ENCODE measurements at regions not wholly inside any gene's neighbourhood (a gene's known extent, or its start where the extent isn't known, plus 50 kb on each side); places are given as distances from the start of the nearest gene placed in this dataset.
"Not testable (repeated sequence)": the region's sequence is repeated elsewhere in the genome, so short reads cannot be mapped to it uniquely, and the experiment has no call there.

- no peak for DNase-seq (ENCODE audit: low spot score)
- intact Hi-C loops (cut with DNase I) = no loop called here
Observed at GRCh38 chr6:67870321-67870720, 764.8 kb upstream of the ADGRB3 start.

DNA sequence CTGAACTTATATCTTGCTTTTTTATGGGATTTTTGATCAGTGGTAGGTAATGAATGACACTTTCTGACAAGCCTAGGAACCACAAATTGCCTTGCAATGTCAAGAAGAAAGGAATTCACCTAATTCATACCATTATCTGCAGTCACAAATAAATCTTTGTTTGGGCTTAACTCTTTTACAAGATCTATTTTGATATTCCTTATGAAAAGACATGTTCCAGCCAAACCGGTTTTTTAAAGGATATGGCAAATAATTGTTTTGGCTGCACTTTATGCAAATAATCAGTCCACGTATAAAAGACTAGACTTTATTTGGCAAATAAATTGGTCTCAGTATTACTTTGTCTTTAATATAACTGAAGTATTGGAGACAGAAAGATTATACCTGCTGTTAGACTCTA lies 771.7 kb upstream of the ADGRB3 start:
- intact Hi-C loops (cut with DNase I) = no loop called here
- no peak for DNase-seq (ENCODE audit: low spot score)

DNA sequence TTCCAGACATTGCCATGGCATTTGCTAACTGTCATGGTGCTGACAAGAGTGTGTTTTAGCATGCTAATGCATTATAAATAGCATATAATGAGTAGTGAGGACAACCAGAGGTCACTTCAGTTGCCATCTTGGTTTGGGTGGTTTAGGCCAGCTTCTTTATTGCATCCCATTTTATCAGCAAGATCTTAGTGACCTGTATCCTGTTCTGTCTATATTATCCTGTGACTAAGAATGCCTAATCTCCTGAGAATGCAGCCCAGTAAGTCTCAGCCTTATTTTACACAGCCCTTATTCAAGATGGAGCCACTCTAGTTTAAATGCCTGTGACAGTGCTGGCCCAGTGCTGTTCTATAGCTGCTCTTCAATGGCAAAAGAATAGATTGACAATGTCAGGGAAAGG lies 781.0 kb upstream of the ADGRB3 start:
- no peak for DNase-seq (ENCODE audit: low spot score)
- intact Hi-C loops (cut with DNase I) = no loop called here

- intact Hi-C loops (cut with DNase I) = no loop called here
- DNase-seq (ENCODE audit: low spot score) = no peak
Observed at GRCh38 chr6:67839818-67840217, 795.3 kb upstream of the ADGRB3 start.

DNA sequence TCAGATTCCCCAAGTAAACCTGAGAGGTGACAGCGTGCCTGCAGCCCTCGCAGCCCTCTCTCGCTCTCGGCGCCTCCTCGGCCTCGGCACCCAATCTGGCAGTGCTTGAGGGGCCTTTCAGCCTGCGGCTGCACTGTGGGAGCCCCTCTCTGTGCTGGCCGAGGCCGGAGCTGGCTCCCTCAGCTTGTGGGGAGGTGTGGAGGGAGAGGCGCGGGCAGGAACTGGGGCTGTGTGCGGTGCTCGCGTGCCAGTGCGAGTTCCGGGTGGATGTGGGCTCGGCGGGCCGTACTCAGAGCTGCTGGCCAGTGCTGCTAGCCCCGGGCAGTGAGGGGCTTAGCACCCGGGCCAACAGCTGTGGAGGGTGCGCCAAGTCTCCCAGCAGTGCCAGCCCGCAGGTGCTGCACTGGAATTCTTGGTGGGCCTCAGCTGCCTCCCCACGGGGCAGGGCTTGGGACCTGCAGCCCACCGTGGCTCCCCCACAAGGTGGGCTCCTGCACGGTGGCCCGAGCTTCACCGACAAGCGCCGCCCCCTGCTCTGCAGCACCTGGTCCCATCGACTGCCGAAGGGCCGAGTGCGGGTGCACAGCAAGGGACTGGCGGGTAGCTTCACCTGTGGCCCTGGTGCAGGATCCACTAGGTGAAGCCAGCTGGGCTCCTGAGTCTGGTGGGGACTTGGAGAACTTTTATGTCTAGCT lies 809.7 kb upstream of the ADGRB3 start:
- no peak for DNase-seq (ENCODE audit: low spot score)
- intact Hi-C loops (cut with DNase I) = no loop called here

DNA sequence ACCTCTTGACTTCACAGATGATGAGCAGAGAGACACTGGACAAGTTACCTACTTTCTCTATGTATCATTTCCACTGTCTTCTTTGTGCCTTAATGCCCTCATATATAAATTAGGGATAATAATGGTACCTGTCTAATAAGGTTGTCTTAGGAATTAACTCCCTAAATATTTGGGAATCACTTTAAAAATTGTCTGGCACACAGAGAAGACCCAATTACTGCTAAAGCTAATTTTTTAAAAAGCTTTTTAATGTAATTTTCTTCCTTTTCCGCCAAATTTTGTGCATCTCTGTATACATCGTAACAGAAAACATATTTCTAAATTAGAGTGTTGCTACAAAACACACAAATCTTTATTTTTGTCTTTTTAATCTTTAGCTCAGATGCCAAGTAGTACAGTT lies 816.8 kb upstream of the ADGRB3 start:
- intact Hi-C loops (cut with DNase I) = no loop called here
- no peak for DNase-seq (ENCODE audit: low spot score)

DNA sequence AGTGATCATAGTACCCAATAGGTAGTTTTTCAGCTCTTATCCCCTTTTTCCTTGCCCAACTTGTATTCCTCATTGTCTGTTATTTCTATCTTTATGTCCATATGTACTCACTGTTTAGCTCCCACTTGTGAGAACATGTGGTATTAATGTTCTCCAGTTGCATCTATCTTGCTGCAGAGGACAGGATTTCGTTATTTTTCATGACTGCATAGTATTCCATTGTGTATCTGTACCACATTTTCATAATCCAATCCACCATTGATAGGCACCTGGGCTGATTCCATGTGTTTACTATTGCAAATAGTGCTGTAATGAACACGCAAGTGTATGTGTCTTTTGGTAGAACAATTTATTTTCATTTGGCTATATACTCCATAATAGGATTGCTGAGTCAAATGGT lies 819.5 kb upstream of the ADGRB3 start:
- no peak for DNase-seq (ENCODE audit: low spot score)
- intact Hi-C loops (cut with DNase I) = no loop called here

DNA sequence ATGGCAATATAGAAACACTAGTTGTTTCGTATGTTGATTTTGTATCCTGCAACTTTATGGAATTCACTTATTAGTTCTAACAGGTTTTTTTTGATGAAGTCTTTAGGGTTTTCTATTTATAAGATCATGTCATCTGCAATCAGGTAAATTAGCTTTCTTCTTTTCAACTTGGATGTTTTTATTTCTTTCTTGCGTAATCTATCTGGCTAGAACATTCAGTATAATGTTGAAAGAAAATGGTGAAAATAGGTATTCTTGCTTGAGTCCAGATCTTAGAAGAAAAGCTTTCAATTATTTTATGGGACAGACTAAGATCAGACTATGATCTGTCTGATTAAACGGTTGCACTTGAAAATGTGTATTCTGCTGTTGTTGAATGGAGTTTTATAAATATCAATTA lies 820.8 kb upstream of the ADGRB3 start:
- intact Hi-C loops (cut with DNase I) = no loop called here
- DNase-seq (ENCODE audit: low spot score) = no peak

- intact Hi-C loops (cut with DNase I) = no loop called here
- no peak for DNase-seq (ENCODE audit: low spot score)
Observed at GRCh38 chr6:67812693-67813092, 822.4 kb upstream of the ADGRB3 start.

DNA sequence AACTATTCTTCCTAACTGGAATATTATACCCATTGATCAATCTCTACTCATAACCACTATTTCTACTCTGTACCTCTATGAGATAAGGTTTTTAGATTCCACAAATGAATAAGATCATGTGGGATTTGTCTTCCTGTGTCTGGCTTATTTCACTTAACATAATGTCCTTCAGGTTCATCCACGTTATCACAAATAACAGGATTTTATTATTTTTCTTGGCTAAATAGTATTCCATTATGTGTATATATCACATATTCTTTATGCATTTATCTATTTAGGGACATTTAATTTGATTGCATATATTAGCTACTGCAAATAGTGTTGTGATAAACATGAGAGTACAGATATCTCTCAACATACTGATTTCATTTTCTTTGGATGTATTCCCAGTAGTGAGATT lies 823.0 kb upstream of the ADGRB3 start:
- no peak for DNase-seq (ENCODE audit: low spot score)
- intact Hi-C loops (cut with DNase I) = no loop called here

- intact Hi-C loops (cut with DNase I) = no loop called here
- DNase-seq (ENCODE audit: low spot score) = no peak
Observed at GRCh38 chr6:67811239-67812037, 823.6 kb upstream of the ADGRB3 start.

DNA sequence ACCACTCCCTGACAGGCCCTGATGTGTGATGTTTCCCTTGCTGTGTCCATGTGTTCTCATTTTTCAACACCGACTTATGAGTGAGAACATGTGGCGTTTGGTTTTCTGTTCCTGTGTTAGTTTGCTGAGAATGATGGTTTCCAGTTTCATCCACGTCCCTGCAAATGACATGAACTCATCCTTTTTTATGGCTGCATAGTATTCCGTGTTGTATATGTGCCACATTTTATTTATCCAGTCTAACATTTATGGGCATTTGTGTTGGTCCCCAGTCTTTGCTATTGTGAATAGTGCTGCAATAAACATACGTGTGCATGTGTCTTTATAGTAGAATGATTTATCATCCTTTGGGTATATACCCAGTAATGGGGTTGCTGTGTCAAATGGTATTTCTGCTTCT lies 830.3 kb upstream of the ADGRB3 start:
- intact Hi-C loops (cut with DNase I); DNase-seq (ENCODE audit: low spot score): not testable (repeated sequence)

DNA sequence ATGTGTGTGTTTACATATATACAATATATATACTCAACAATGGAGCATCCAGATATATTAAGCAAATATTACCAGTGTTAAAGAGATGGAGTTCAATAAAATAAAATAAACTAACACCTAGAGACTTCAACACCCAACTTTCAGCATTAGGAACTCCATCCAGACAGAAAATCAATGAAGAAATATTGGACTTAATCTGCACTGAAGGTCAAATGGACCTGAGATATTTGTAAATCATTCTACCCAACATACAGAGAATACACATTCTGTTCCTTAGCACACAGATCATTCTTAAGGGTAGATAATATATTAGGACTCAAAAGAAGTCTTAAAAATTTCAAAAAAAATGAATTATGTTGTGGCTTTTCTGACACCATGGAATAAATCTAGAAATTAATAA lies 832.3 kb upstream of the ADGRB3 start:
- intact Hi-C loops (cut with DNase I) = no loop called here
- DNase-seq (ENCODE audit: low spot score) = no peak

GRCh38 chr6:67792996-67793395 lies 842.1 kb upstream of the ADGRB3 start:
- no peak for DNase-seq (ENCODE audit: low spot score)
- intact Hi-C loops (cut with DNase I) = no loop called here

DNA sequence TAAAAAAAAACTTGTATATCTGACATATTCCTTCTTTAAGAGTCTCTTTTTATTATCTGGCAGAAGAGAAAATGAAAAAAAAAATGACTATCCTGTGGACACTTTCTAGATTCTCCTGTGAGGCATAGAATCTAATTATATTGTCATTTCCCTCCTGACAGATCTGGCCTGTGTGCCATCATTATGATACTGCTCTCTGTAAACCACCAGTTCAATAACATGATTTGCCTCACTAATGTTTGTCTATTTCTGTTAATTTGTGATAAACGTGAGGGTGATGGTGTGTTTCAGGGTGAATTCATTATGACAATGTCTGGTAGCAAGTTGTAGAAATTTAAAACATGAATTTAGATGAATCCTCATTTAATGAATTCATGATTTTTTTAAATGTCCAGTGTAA lies 844.5 kb upstream of the ADGRB3 start:
- intact Hi-C loops (cut with DNase I) = no loop called here
- no peak for DNase-seq (ENCODE audit: low spot score)

DNA sequence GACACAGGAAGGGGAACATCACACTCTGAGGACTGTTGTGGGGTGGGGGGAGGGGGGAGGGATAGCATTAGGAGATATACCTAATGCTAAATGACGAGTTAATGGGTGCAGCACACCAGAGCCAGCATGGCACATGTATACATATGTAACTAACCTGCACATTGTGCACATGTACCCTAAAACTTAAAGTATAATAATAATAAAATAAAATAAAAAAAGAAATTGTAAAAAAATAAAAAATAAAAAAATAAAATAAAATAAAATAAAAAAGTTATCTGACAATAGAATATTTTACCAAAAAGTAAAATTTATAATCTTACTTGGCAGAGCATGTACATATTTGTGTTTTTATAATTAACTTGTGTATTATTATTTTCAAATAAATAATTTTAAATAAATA lies 848.0 kb upstream of the ADGRB3 start:
- intact Hi-C loops (cut with DNase I) = not testable (repeated sequence)

GRCh38 chr6:67779876-67780275 lies 855.2 kb upstream of the ADGRB3 start:
- no peak for DNase-seq (ENCODE audit: low spot score)
- intact Hi-C loops (cut with DNase I) = no loop called here

More for the DNA sequence above, 848.0 kb upstream of the ADGRB3 start:
- not testable (repeated sequence) for DNase-seq (ENCODE audit: low spot score)

DNA sequence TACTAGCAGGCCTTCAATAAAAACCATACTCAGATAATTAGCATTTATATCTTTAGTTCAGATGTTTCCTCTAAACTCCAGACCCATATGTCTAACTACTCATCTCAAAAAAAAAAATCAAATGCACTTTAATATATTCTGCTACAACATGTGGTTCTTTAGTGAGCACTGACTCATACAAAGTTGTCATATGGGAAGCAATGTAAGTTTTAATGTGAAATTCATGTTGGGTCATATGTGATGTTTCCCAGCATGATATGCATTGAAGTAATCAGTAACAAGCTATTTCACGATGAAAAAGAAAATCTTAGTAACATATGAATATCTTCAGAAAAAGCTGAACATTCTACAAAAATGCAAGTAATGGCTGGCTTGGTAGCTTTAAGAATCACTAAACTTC lies 859.7 kb upstream of the ADGRB3 start:
- DNase-seq (ENCODE audit: low spot score) = no peak
- intact Hi-C loops (cut with DNase I) = no loop called here

GRCh38 chr6:67768972-67769371 lies 866.1 kb upstream of the ADGRB3 start:
- DNase-seq (ENCODE audit: low spot score) = no peak
- intact Hi-C loops (cut with DNase I) = no loop called here

DNA sequence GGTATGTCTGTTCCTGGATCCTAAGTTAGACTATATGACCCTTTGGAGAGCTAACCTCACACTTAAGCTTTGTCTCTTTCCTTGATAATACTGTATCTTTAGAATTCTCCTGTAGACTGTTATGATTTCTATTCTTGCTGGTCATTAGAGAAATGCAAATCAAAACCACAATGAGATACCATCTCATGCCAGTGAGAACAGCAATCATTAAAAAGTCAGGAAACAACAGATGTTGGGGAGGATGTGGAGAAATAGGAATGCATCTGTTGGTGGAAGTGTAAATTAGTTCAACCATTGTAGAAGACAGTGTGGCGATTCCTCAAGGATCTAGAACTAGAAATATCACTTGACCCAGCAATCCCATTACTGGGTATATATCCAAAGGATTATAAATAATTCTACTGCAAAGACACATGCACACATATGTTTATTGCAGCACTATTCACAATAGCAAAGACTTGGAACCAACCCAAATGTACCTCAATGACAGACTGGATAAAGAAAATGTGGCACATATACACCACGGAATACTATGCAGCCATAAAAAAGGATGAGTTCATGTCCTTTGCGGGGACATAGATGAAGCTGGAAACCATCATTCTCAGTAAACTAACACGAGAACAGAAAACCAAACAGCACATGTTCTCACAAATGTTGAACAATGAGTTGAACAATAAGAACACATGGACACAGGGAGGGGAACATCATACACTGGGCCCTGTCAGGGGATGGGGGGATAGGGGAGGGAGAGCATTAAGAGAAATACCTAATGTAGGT lies 867.8 kb upstream of the ADGRB3 start:
- intact Hi-C loops (cut with DNase I); DNase-seq (ENCODE audit: low spot score): not testable (repeated sequence)
